ENCODE measurements at regions not wholly inside any gene's neighbourhood (a gene's known extent, or its start where the extent isn't known, plus 50 kb on each side); places are given as distances from the start of the nearest gene placed in this dataset.
"Not testable (repeated sequence)": the region's sequence is repeated elsewhere in the genome, so short reads cannot be mapped to it uniquely, and the experiment has no call there.

- H3K9me3 Mint-ChIP-seq; H3K4me1 Mint-ChIP-seq (ENCODE audit: low read depth in 2 of 2); ATAC-seq (replicated peaks); H3K4me3 Mint-ChIP-seq; H3K27ac Mint-ChIP-seq; H3K36me3 Mint-ChIP-seq (ENCODE audit: insufficient read depth): not testable (repeated sequence)
- peak; percentile 42 to 73 (median 47) for DNase-seq
- H3K27me3 Mint-ChIP-seq = peaks cover 16 to 20% of the 10 kb centered on the region in 2 donors
These were observed 80.6 kb upstream of the PLEKHG4B start for GRCh38 chr5:11392-11791.

DNA sequence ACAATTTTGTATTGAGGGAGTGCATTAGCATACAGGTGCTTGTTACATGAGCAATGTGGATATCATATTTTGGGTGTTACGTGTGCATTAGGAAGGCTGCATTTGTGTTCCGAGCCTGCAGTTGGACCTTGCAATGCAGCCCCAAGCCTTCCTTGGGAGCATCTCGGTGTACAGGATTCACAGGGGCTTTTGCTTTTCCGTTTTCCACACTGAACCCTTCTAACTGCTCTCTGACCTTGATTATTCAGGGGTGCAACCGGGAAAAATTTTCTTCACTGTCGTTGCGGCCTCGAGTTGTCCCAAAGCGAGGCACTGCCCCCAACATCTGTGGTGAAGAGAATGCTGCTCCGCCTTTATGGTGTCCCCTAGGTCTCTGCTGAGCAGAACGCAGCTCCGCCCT lies 80.1 kb upstream of the PLEKHG4B start:
- Mint-ChIP-seq H3K36me3 (ENCODE audit: insufficient read depth) (no peaks in the 10 kb centered on the region), H3K27me3 (peaks cover 16 to 22% of the 10 kb centered on the region in 2 donors), H3K27ac (no peak overlapping the region), H3K9me3 (no peaks in the 10 kb centered on the region), H3K4me3 (no peak overlapping the region), H3K4me1 (ENCODE audit: low read depth in 2 of 2) (no peaks in the 10 kb centered on the region)
- no peak for DNase-seq
- no peak for ATAC-seq (replicated peaks)

DNA sequence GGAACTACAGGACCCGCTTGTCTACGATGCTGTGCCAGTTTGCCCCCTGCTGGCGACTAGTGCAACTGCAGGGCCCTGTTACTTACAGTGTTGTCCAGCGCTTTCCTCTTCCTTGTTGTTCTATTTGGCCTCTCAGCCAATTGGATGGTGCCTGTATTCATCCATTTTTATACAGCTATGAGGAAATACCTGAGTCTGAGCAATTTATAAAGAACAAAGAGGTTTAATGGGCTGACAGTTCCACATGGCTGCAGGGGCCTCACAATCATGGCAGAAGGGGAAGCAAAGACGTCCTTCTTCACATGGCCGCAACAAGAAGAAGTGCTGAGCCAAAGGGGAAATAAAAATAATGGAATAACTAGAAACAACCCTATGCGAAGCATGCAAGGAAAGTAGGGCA lies 78.7 kb upstream of the PLEKHG4B start:
- DNase-seq (no peak), ATAC-seq (replicated peaks) (no peak)
- H3K4me3 Mint-ChIP-seq = no peak overlapping the region
- no peak overlapping the region for H3K27ac Mint-ChIP-seq
- no peaks in the 10 kb centered on the region for H3K36me3 Mint-ChIP-seq (ENCODE audit: insufficient read depth)
- H3K27me3 Mint-ChIP-seq = peaks cover 16 to 22% of the 10 kb centered on the region in 2 donors
- H3K9me3 Mint-ChIP-seq = no peaks in the 10 kb centered on the region
- no peaks in the 10 kb centered on the region for H3K4me1 Mint-ChIP-seq (ENCODE audit: low read depth in 2 of 2)

- DNase-seq; H3K4me3 Mint-ChIP-seq; ATAC-seq (replicated peaks); H3K36me3 Mint-ChIP-seq (ENCODE audit: insufficient read depth); H3K27ac Mint-ChIP-seq; H3K9me3 Mint-ChIP-seq; H3K4me1 Mint-ChIP-seq (ENCODE audit: low read depth in 2 of 2): not testable (repeated sequence)
- peaks cover 28 to 32% of the 10 kb centered on the region in 2 donors for H3K27me3 Mint-ChIP-seq
These were observed 77.3 kb upstream of the PLEKHG4B start for GRCh38 chr5:14676-15075.

GRCh38 chr5:20276-20675 lies 71.7 kb upstream of the PLEKHG4B start:
- H3K9me3 Mint-ChIP-seq = not testable (repeated sequence)

GRCh38 chr5:21654-22233 lies 70.2 kb upstream of the PLEKHG4B start:
- Mint-ChIP-seq H3K36me3 (ENCODE audit: insufficient read depth) (no peaks in the 10 kb centered on the region), H3K4me3 (no peak overlapping the region), H3K27me3 (peaks cover 55 to 62% of the 10 kb centered on the region in 2 donors), H3K27ac (no peak overlapping the region), H3K4me1 (ENCODE audit: low read depth in 2 of 2) (no peaks in the 10 kb centered on the region), H3K9me3 (no peaks in the 10 kb centered on the region)
- no peak for DNase-seq
- ATAC-seq (replicated peaks) = no peak

More at GRCh38 chr5:20276-20675, 71.7 kb upstream of the PLEKHG4B start:
- H3K36me3 Mint-ChIP-seq (ENCODE audit: insufficient read depth); ATAC-seq (replicated peaks); DNase-seq; H3K4me1 Mint-ChIP-seq (ENCODE audit: low read depth in 2 of 2); H3K4me3 Mint-ChIP-seq; H3K27ac Mint-ChIP-seq: not testable (repeated sequence)
- H3K27me3 Mint-ChIP-seq = peaks cover 58 to 66% of the 10 kb centered on the region in 2 donors

DNA sequence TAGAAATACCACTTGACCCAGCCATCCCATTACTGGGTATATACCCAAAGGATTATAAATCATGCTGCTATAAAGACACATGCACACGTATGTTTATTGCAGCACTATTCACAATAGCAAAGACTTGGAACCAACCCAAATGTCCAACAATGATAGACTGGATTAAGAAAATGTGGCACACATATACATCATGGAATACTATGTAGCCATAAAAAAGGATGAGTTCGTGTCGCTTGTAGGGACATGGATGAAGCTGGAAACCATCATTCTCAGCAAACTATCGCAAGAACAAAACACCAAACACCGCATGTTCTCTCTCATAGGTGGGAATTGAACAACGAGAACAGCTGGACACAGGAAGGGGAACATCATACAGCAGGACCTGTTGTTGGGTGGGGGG lies 68.1 kb upstream of the PLEKHG4B start:
- H3K9me3 Mint-ChIP-seq; ATAC-seq (replicated peaks); H3K4me3 Mint-ChIP-seq; H3K4me1 Mint-ChIP-seq (ENCODE audit: low read depth in 2 of 2); H3K27ac Mint-ChIP-seq; H3K36me3 Mint-ChIP-seq (ENCODE audit: insufficient read depth); DNase-seq: not testable (repeated sequence)
- peaks cover 66 to 80% of the 10 kb centered on the region in 2 donors for H3K27me3 Mint-ChIP-seq

DNA sequence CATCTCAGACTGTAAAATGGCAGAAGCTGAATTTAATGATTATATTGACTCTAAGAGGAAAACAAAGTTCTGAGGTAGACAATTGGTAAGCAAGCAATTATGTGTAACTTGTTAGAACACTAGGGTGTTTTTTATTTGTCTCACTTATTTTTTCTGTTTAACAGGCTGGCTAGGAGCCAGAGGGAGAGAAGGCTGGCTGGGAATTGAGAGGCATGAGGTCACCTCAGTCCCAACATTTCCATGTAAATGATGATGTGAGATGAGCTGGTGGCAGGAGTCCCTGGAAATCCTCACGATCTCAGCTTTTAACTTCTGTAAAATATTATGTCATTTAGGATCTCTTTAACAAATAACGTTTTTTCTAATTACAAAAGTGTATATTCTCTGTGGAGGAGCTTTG lies 66.9 kb upstream of the PLEKHG4B start:
- peaks cover 64 to 82% of the 10 kb centered on the region in 2 donors for H3K27me3 Mint-ChIP-seq
- ATAC-seq (replicated peaks); H3K4me3 Mint-ChIP-seq; H3K4me1 Mint-ChIP-seq (ENCODE audit: low read depth in 2 of 2); H3K27ac Mint-ChIP-seq; H3K36me3 Mint-ChIP-seq (ENCODE audit: insufficient read depth); DNase-seq; H3K9me3 Mint-ChIP-seq: not testable (repeated sequence)

GRCh38 chr5:30131-30530 lies 61.8 kb upstream of the PLEKHG4B start:
- H3K36me3 Mint-ChIP-seq (ENCODE audit: insufficient read depth) = no peaks in the 10 kb centered on the region
- no peak overlapping the region for H3K4me3 Mint-ChIP-seq
- H3K4me1 Mint-ChIP-seq (ENCODE audit: low read depth in 2 of 2) = peaks cover 3% of the 10 kb centered on the region in 2 donors
- H3K9me3 Mint-ChIP-seq = peaks cover 0 to 7% of the 10 kb centered on the region in 2 donors
- no peak for DNase-seq
- no peak overlapping the region for H3K27ac Mint-ChIP-seq
- peaks cover 58 to 82% of the 10 kb centered on the region in 2 donors for H3K27me3 Mint-ChIP-seq
- no peak for ATAC-seq (replicated peaks)

DNA sequence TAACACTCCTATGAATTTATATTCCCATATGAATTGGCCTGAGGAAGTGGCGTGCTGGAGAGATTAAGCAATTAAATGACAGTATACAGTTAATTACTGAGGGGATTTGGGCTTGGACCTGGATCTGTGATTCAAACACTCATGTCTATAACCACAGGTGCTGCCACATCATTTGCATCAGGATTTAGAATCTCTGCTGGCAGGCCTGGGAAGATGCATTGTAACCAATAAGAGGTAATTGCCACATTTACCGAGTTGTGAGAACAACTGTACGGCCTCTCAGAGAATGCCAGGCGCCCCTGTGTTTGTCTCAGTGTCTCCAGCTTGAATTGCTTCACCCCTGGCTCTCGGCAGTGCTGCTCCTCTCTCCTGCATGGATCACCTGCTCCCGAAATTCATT lies 61.4 kb upstream of the PLEKHG4B start:
- not testable (repeated sequence) for DNase-seq; H3K27ac Mint-ChIP-seq; H3K9me3 Mint-ChIP-seq; H3K36me3 Mint-ChIP-seq (ENCODE audit: insufficient read depth); ATAC-seq (replicated peaks); H3K4me1 Mint-ChIP-seq (ENCODE audit: low read depth in 2 of 2)
- Mint-ChIP-seq H3K4me3 (peak overlapping the region in 1 of 2 donors; percentile 21), H3K27me3 (peaks cover 62 to 87% of the 10 kb centered on the region in 2 donors)

GRCh38 chr5:32165-32564 lies 59.8 kb upstream of the PLEKHG4B start:
- ATAC-seq (replicated peaks) (no peak), DNase-seq (no peak)
- H3K9me3 Mint-ChIP-seq = peaks cover 0 to 7% of the 10 kb centered on the region in 2 donors
- peaks cover 58 to 81% of the 10 kb centered on the region in 2 donors for H3K27me3 Mint-ChIP-seq
- H3K36me3 Mint-ChIP-seq (ENCODE audit: insufficient read depth) = no peaks in the 10 kb centered on the region
- H3K27ac Mint-ChIP-seq = no peak overlapping the region
- H3K4me3 Mint-ChIP-seq = no peak overlapping the region
- peaks cover 3% of the 10 kb centered on the region in 2 donors for H3K4me1 Mint-ChIP-seq (ENCODE audit: low read depth in 2 of 2)

DNA sequence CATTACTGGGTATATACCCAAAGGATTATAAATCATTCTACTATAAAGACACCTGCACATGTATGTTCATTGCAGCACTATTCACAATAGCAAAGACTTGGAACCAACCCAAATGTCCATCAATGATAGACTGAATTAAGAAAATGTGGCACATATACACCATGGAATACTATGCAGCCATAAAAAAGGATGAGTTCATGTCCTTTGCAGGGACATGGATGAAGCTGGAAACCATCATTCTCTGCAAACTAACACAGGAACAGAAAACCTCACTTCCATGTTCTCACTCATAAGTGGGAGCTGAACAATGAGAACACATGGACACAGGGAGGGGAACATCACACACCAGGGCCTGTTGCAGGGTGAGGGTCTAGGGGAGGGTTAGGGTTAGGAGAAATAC lies 56.4 kb upstream of the PLEKHG4B start:
- H3K27me3 Mint-ChIP-seq = peaks cover 55 to 74% of the 10 kb centered on the region in 2 donors
- not testable (repeated sequence) for H3K9me3 Mint-ChIP-seq

DNA sequence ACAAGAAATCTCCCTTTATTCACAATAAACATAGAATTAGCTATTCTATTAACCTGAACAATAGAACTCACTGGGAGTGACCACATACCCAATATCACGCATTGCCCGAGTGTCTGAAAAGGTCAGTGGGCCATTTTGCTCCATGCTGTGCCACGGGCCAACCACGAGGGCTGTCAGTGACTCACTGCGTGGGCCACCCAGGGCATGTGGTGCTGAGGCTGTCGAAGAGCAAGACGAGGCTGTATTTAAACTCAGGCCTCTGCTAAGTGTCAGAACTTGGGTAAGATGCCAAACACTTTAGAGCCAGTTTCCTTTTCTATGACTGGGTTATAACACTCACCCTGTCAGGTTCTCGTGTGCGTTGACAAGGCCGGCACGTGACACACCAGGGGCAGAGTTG lies 54.8 kb upstream of the PLEKHG4B start:
- ATAC-seq (replicated peaks); H3K4me3 Mint-ChIP-seq; H3K4me1 Mint-ChIP-seq (ENCODE audit: low read depth in 2 of 2); H3K27ac Mint-ChIP-seq; H3K9me3 Mint-ChIP-seq; DNase-seq; H3K36me3 Mint-ChIP-seq (ENCODE audit: insufficient read depth): not testable (repeated sequence)
- H3K27me3 Mint-ChIP-seq = peaks cover 60 to 76% of the 10 kb centered on the region in 2 donors

More for the DNA sequence above, 56.4 kb upstream of the PLEKHG4B start:
- DNase-seq; H3K4me1 Mint-ChIP-seq (ENCODE audit: low read depth in 2 of 2); H3K36me3 Mint-ChIP-seq (ENCODE audit: insufficient read depth); H3K27ac Mint-ChIP-seq; ATAC-seq (replicated peaks); H3K4me3 Mint-ChIP-seq: not testable (repeated sequence)

DNA sequence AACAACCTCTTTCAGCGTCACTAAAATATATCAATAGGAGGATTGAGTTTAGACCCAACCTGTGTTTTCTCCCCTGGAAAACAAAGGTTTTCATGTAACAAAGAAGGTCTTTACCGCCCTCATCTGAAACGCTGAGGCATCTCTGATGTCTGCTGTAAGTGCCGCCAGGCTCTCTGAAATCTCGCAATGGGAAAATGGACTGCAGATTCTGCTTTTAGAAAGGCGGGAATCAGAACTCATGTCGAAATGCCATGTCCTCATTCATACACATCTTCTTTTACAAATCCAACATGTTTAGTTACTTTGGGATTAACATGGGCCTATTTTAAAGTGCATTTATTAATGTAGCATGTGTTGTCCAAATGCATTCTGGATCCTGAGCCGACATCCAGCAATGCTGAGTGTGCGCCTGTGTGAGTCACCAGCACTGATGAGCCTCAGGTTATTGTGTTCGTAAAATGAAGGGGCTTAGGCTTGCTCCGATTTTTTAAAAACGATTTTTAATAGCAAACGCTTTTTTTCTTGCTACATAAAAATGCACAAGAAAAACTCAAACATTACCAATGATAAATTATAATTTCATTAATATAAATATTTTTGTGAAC lies 51.9 kb upstream of the PLEKHG4B start:
- no peak for ATAC-seq (replicated peaks)
- H3K4me3 Mint-ChIP-seq = no peak overlapping the region
- no peaks in the 10 kb centered on the region for H3K36me3 Mint-ChIP-seq (ENCODE audit: insufficient read depth)
- no peak overlapping the region for H3K27ac Mint-ChIP-seq
- no peaks in the 10 kb centered on the region for H3K9me3 Mint-ChIP-seq
- no peak for DNase-seq
- H3K27me3 Mint-ChIP-seq = peaks cover 47 to 65% of the 10 kb centered on the region in 2 donors
- H3K4me1 Mint-ChIP-seq (ENCODE audit: low read depth in 2 of 2) = no peaks in the 10 kb centered on the region

Measured in effector memory CD8-positive, alpha-beta T cell (primary cell).